H1 (cell line): ENCODE measurements at regions not wholly inside any gene's neighbourhood (a gene's known extent, or its start where the extent isn't known, plus 50 kb on each side); places are given as distances from the start of the nearest gene placed in this dataset.

Source experiments
- CTCF ChIA-PET: fragments of 300-600 bp; sonication (Branson Sonifier 250); formaldehyde crosslinking; loops from one replicate; lab custom pipeline; 2021; ENCODE audit not compliant: partially characterized antibody; lab: Charles Lee
- POLR2A ChIA-PET: fragments of 300-600 bp; sonication (Branson Sonifier 250); formaldehyde crosslinking; loops from one replicate; lab custom pipeline; 2021; ENCODE audit warnings: inconsistent platforms; ENCODE audit not compliant: partially characterized antibody; lab: Charles Lee
- DNase-seq, 2 experiments: peaks; one replicate each; pipeline versions ENCODE4 v3.0.0 to v3.0.0-alpha.2; 2010 to 2022; ENCODE audit warnings: low spot score in 2 of 2, low read depth in 1 of 2, mixed read lengths in 1 of 2
- FAIRE-seq: peaks from 2 replicates; lab custom pipeline; 2011; peaks lifted over from hg19 to GRCh38; lab: Jason Lieb, UNC
- H2AFZ ChIP-seq: 2 replicates; pipeline ENCODE4 v1.8.1; 2012; ENCODE audit warnings: low read length, inconsistent platforms
- H2AK5ac ChIP-seq: 2 replicates; pipeline ENCODE4 v1.6.1; 2013; ENCODE audit warnings: low read depth, low read length
- H2BK120ac ChIP-seq: replicated peaks from 2 replicates; pipeline ENCODE3; 2013; ENCODE audit warnings: low read depth, low read length, inconsistent platforms
- H2BK12ac ChIP-seq: 2 replicates; pipeline ENCODE4 v1.6.1; 2013; ENCODE audit warnings: low read depth, low read length
- H2BK15ac ChIP-seq: 2 replicates; pipeline ENCODE4 v1.6.1; 2013; ENCODE audit warnings: low read length
- H2BK20ac ChIP-seq: 2 replicates; pipeline ENCODE4 v1.6.1; 2013; ENCODE audit warnings: low read length
- H2BK5ac ChIP-seq: 2 replicates; pipeline ENCODE4 v1.6.1; 2013; ENCODE audit warnings: low read depth, low read length
- H3K14ac ChIP-seq: 2 replicates; pipeline ENCODE4 v1.6.1; 2013; ENCODE audit warnings: inconsistent platforms; ENCODE audit not compliant: insufficient read length
- H3K18ac ChIP-seq: 2 replicates; pipeline ENCODE4 v1.6.1; 2013; ENCODE audit warnings: low read length; ENCODE audit errors: extremely low read depth
- H3K23ac ChIP-seq: 2 replicates; pipeline ENCODE4 v1.6.1; 2013; ENCODE audit warnings: inconsistent platforms; ENCODE audit not compliant: insufficient read length
- H3K23me2 ChIP-seq: 2 replicates; pipeline ENCODE4 v1.6.1; 2013; ENCODE audit warnings: low read depth, low read length
- H3K27ac ChIP-seq: 2 replicates; pipeline ENCODE4 v1.6.1; 2011; ENCODE audit warnings: low read depth, low read length, inconsistent platforms
- H3K27me3 ChIP-seq, 4 experiments: replicated peaks in 1 of 4; 1 replicate in 1 of 4; 2 replicates in 3 of 4; pipeline versions ENCODE4 v1.6.1 to v1.8.1; 2011 to 2013; ENCODE audit warnings: low read length in 3 of 4, mild to moderate bottlenecking in 3 of 4, inconsistent platforms in 2 of 4, mixed read lengths in 2 of 4, moderate library complexity in 1 of 4; ENCODE audit not compliant: control insufficient read depth in 3 of 4, insufficient read depth in 3 of 4; ENCODE audit errors: extremely low read depth in 1 of 4
- H3K36me3 ChIP-seq, 4 experiments: 2 replicates each; pipeline versions ENCODE4 v1.6.1 to v1.8.1; 2011 to 2013; ENCODE audit warnings: mild to moderate bottlenecking in 4 of 4, low read length in 3 of 4, moderate library complexity in 2 of 4, control low read depth in 1 of 4, inconsistent platforms in 1 of 4; ENCODE audit not compliant: insufficient read depth in 4 of 4, control insufficient read depth in 2 of 4
- H3K4ac ChIP-seq: replicated peaks from 2 replicates; pipeline ENCODE3; 2013; ENCODE audit warnings: low read length, low read depth, mixed read lengths, inconsistent platforms; ENCODE audit not compliant: insufficient read length
- H3K4me1 ChIP-seq, 4 experiments: replicated peaks in 1 of 4; 1 replicate in 1 of 4; 2 replicates in 3 of 4; pipeline versions ENCODE4 v1.6.1 to v1.8.1; 2011 to 2013; ENCODE audit warnings: low read length in 3 of 4, inconsistent platforms in 2 of 4, mixed read lengths in 1 of 4; ENCODE audit not compliant: insufficient read depth in 4 of 4, control insufficient read depth in 3 of 4
- H3K4me2 ChIP-seq, 2 experiments: 2 replicates each; pipeline versions ENCODE4 v1.6.1 to v1.8.1; 2011 to 2013; ENCODE audit warnings: low read depth in 2 of 2, low read length in 2 of 2, control low read depth in 1 of 2, inconsistent platforms in 1 of 2, mild to moderate bottlenecking in 1 of 2; ENCODE audit not compliant: insufficient read depth in 1 of 2
- H3K4me3 ChIP-seq, 4 experiments: fragments of 200-600, 300-600 bp in 1 of 4; sonication (generic), shearing (Covaris generic), sonication (Bioruptor Twin) in 1 of 4; 2 replicates each; pipeline versions ENCODE4 v1.5.1 to v1.8.1; 2011 to 2016; ENCODE audit warnings: low read length in 4 of 4, low read depth in 3 of 4, control low read depth in 2 of 4, inconsistent platforms in 2 of 4, mild to moderate bottlenecking in 2 of 4, mixed read lengths in 1 of 4, moderate library complexity in 1 of 4; ENCODE audit not compliant: insufficient read depth in 2 of 4; ENCODE audit errors: extremely low read depth in 1 of 4
- H3K56ac ChIP-seq: replicated peaks from 2 replicates; pipeline ENCODE3; 2013; ENCODE audit warnings: low read depth, mild to moderate bottlenecking, mixed read lengths, low read length, inconsistent platforms; ENCODE audit not compliant: insufficient read length
- H3K79me1 ChIP-seq: 2 replicates; pipeline ENCODE4 v1.6.1; 2013; ENCODE audit warnings: low read depth, low read length, control low read depth
- H3K79me2 ChIP-seq, 2 experiments: 2 replicates each; pipeline versions ENCODE4 v1.6.1 to v1.8.1; 2012 to 2013; ENCODE audit warnings: low read length in 2 of 2, mild to moderate bottlenecking in 2 of 2, inconsistent platforms in 1 of 2; ENCODE audit not compliant: insufficient read depth in 2 of 2, control insufficient read depth in 1 of 2
- H3K9ac ChIP-seq, 4 experiments: replicated peaks in 1 of 4; 1 replicate in 1 of 4; 2 replicates in 3 of 4; pipeline versions ENCODE4 v1.6.1 to v1.8.1; 2011 to 2013; ENCODE audit warnings: low read depth in 3 of 4, low read length in 3 of 4, control low read depth in 2 of 4, mild to moderate bottlenecking in 2 of 4, moderate library complexity in 2 of 4, inconsistent platforms in 1 of 4; ENCODE audit errors: extremely low read depth in 1 of 4
- H3K9me3 ChIP-seq, 2 experiments: 2 replicates each; pipeline versions ENCODE4 v1.6.1 to v1.8.1; 2012 to 2013; ENCODE audit warnings: mild to moderate bottlenecking in 2 of 2, moderate library complexity in 2 of 2, control low read depth in 1 of 2, inconsistent platforms in 1 of 2, low read depth in 1 of 2, low read length in 1 of 2, mixed read lengths in 1 of 2; ENCODE audit not compliant: insufficient read depth in 2 of 2
- H4K20me1 ChIP-seq, 2 experiments: replicated peaks in 1 of 2; 2 replicates each; pipeline versions ENCODE3 to v1.8.1; 2011 to 2013; ENCODE audit warnings: inconsistent platforms in 2 of 2, low read length in 2 of 2, mild to moderate bottlenecking in 1 of 2; ENCODE audit not compliant: insufficient read depth in 2 of 2, control insufficient read depth in 1 of 2
- H4K5ac ChIP-seq: 2 replicates; pipeline ENCODE4 v1.6.1; 2013; ENCODE audit warnings: low read length, low read depth, mixed read lengths, inconsistent platforms; ENCODE audit not compliant: insufficient read length
- H4K8ac ChIP-seq: 2 replicates; pipeline ENCODE4 v1.8.0; 2013; ENCODE audit warnings: mild to moderate bottlenecking, moderate library complexity, low read length, inconsistent platforms; ENCODE audit not compliant: insufficient read depth; ENCODE audit errors: extremely low read depth
- H4K91ac ChIP-seq: replicated peaks from 2 replicates; pipeline ENCODE3; 2013; ENCODE audit warnings: low read length, mixed read lengths, inconsistent platforms; ENCODE audit not compliant: insufficient read length
- ATF3 ChIP-seq: IDR thresholded peaks from 2 replicates; pipeline ENCODE4 v1.6.1; 2011; ENCODE audit warnings: low read depth, mild to moderate bottlenecking, low read length; ENCODE audit not compliant: insufficient read depth
- GABPA ChIP-seq: IDR thresholded peaks from 2 replicates; pipeline ENCODE4 v1.6.1; 2011; ENCODE audit warnings: mild to moderate bottlenecking, low read length, moderate library complexity, borderline replicate concordance; ENCODE audit not compliant: insufficient read depth
- JUN ChIP-seq: IDR thresholded peaks from 2 replicates; pipeline ENCODE4 v1.6.1; 2011; ENCODE audit warnings: low read depth, mild to moderate bottlenecking, improper control_type of control experiment, low read length
- KDM1A ChIP-seq: fragments of 200-600, 300-600 bp; sonication (generic); IDR thresholded peaks from 2 replicates; pipeline ENCODE4 v1.7.1; 2016; ENCODE audit warnings: mild to moderate bottlenecking, low read length, borderline replicate concordance
- KDM4A ChIP-seq: IDR thresholded peaks from one replicate; pipeline ENCODE4 v1.7.1; 2012; ENCODE audit warnings: low read depth, mild to moderate bottlenecking, moderate library complexity, low read length, inconsistent platforms; ENCODE audit not compliant: severe bottlenecking
- NANOG ChIP-seq: IDR thresholded peaks from 2 replicates; pipeline ENCODE4 v1.6.1; 2011; ENCODE audit warnings: low read length, low read depth, mild to moderate bottlenecking, inconsistent platforms; ENCODE audit not compliant: insufficient read depth, poor library complexity, severe bottlenecking
- RFX5 ChIP-seq: IDR thresholded peaks from 2 replicates; pipeline ENCODE4 v1.6.1; 2011; ENCODE audit warnings: low read depth, low read length, improper control_type of control experiment, borderline replicate concordance
- SP1 ChIP-seq: IDR thresholded peaks from 2 replicates; pipeline ENCODE4 v1.6.1; 2011; ENCODE audit warnings: low read depth, low read length
- SP4 ChIP-seq: IDR thresholded peaks from 2 replicates; pipeline ENCODE4 v1.6.1; 2012; ENCODE audit warnings: low read length, inconsistent platforms
- TAF7 ChIP-seq: optimal IDR thresholded peaks from 2 replicates; pipeline ENCODE3; 2011; ENCODE audit warnings: low read depth, mild to moderate bottlenecking, inconsistent platforms, low read length, moderate library complexity, borderline replicate concordance
- TEAD4 ChIP-seq: IDR thresholded peaks from 2 replicates; pipeline ENCODE4 v1.6.1; 2012; ENCODE audit warnings: low read depth, low read length, inconsistent platforms, mixed read lengths
- WGBS, 2 experiments: shearing (Covaris generic) in 1 of 2; methylation state at CpG; one replicate each; pipeline versions ENCODE4 v1.1.6 to v1.1.7; 2013 to 2015; ENCODE audit warnings: low lambda C conversion rate in 2 of 2, mixed read lengths in 2 of 2, inconsistent platforms in 1 of 2, low coverage in 1 of 2, missing lambda C conversion rate in 1 of 2; ENCODE audit not compliant: insufficient replicate concordance in 2 of 2, insufficient coverage in 1 of 2, insufficient read length in 1 of 2; ENCODE audit errors: extremely low coverage in 1 of 2, missing lambda C conversion rate in 1 of 2; 5-methylcytosine and 5-hydroxymethylcytosine counted together
- TF ChIP-seq, protein P1 (sequence below): IDR thresholded peaks from 2 replicates; pipeline ENCODE4 v1.6.1; 2012; ENCODE audit warnings: low read length, inconsistent platforms

DNA sequence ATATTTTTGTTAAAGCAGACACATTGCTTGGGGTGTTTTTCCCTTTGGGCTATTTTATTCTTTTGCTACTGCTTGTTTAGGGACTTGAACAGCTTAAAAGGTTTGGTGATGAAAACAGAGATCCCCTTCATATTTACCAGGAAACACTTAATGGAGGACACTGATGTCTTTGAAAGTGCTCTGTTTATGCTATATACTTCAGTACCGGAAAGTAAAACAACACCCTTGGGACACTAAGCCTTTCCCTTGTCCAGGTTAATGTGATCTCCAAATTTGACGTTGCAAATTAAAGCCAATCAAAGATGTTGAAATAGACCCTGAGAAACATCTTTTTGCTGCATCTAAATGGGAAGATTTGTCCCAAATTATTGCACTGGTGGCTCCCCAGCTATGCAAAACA lies 564.6 kb upstream of the PKDCC start:
- Histone ChIP-seq H3K23ac (no peak overlapping the region), H3K23me2 (no peaks in the 10 kb centered on the region), H3K27ac (no peak overlapping the region), H3K9ac (no peak overlapping the region), H4K20me1 (no peaks in the 10 kb centered on the region), H3K14ac (no peak overlapping the region), H3K27me3 (no peaks in the 10 kb centered on the region), H3K9me3 (no peaks in the 10 kb centered on the region), H3K56ac (no peak overlapping the region), H2BK120ac (no peak overlapping the region), H2AFZ (no peak overlapping the region), H3K79me2 (no peaks in the 10 kb centered on the region), H2AK5ac (no peak overlapping the region), H3K18ac (no peak overlapping the region), H3K4me3 (no peak overlapping the region), H2BK12ac (no peak overlapping the region), H2BK15ac (no peak overlapping the region), H4K8ac (no peak overlapping the region), H3K4me2 (no peak overlapping the region), H2BK20ac (no peak overlapping the region), H4K5ac (no peak overlapping the region), H2BK5ac (no peak overlapping the region), H3K79me1 (no peaks in the 10 kb centered on the region), H3K36me3 (no peaks in the 10 kb centered on the region), H4K91ac (no peak overlapping the region), H3K4ac (no peak overlapping the region), H3K4me1 (no peaks in the 10 kb centered on the region)
- FAIRE-seq (no peak), DNase-seq (no peak)
- POLR2A ChIA-PET: interaction anchor here (0.6 kb wide), 1 partner anchor 9 kb away, joined by 3 read pairs; no protein-coding TSS in a partner anchor
- CTCF ChIA-PET: no interaction called here
- 97% methylated on average over 2 of the region's 2 CpGs; no CpG with 5 or more reads in 1 of the 2 experiments for WGBS, 2 experiments
- TF ChIP-seq ATF3: no peak
- TF ChIP-seq GABPA: no peak
- no peak for TF ChIP-seq TAF7
- no peak for TF ChIP-seq SP1
- TF ChIP-seq, protein P1, sequence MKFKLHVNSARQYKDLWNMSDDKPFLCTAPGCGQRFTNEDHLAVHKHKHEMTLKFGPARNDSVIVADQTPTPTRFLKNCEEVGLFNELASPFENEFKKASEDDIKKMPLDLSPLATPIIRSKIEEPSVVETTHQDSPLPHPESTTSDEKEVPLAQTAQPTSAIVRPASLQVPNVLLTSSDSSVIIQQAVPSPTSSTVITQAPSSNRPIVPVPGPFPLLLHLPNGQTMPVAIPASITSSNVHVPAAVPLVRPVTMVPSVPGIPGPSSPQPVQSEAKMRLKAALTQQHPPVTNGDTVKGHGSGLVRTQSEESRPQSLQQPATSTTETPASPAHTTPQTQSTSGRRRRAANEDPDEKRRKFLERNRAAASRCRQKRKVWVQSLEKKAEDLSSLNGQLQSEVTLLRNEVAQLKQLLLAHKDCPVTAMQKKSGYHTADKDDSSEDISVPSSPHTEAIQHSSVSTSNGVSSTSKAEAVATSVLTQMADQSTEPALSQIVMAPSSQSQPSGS: no peak
- TF ChIP-seq SP4: no peak
- no peak for TF ChIP-seq NANOG
- no peak for TF ChIP-seq TEAD4
- no peak for TF ChIP-seq JUN
- no peak for TF ChIP-seq KDM4A
- TF ChIP-seq RFX5: no peak
- no peak for TF ChIP-seq KDM1A
